ENCODE measurements at regions not wholly inside any gene's neighbourhood (a gene's known extent, or its start where the extent isn't known, plus 50 kb on each side); places are given as distances from the start of the nearest gene placed in this dataset.
A peak's percentile ranks its signal among the peaks of the same experiment; 100 is the strongest.

DNA sequence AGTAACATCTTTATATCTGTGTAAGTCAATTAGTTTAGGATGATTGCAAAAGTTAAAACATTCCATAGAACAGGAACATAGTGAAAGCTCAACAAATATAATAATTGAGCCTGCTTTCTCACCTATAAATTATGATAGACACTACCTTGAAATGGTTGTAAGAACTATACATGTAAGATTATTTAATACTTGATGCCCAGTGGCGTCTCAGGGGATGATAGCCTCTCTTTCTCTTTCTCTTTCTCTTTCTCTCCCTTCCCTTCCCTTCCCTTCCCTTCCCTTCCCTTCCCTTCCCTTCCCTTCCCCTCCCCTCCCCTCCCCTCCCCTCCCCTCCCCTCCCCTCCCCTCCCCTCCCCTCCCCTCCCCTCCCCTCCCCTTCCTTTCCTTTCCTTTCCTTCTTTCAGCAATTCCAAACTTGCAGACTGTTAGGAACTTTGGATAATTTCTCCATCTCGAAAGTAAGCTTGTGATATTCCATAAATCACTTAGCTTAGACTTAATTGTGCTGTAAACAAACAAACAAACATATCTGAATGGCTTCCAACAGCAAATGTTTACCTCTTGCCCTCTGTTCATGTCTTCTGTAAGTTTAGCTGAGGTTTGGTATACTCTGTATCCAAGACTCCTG, 1102.7 kb downstream of the TSN start:
- Mint-ChIP-seq H3K4me3 (no peak overlapping the region), H3K4me1 (no peaks in the 10 kb centered on the region), H3K36me3 (no peaks in the 10 kb centered on the region), H3K27ac (no peak overlapping the region), H3K27me3 (no peaks in the 10 kb centered on the region), H3K9me3 (peaks cover 4 to 10% (median 5%) of the 10 kb centered on the region in 3 donors)

- Mint-ChIP-seq H3K27me3 (no peaks in the 10 kb centered on the region), H3K4me3 (no peak overlapping the region), H3K27ac (peak overlapping the region in 1 of 3 donors; percentile 59), H3K36me3 (no peaks in the 10 kb centered on the region), H3K4me1 (no peaks in the 10 kb centered on the region), H3K9me3 (peaks cover 0 to 5% (median 5%) of the 10 kb centered on the region in 3 donors)
Observed at GRCh38 chr2:122858813-122859212, 1103.4 kb downstream of the TSN start.

DNA sequence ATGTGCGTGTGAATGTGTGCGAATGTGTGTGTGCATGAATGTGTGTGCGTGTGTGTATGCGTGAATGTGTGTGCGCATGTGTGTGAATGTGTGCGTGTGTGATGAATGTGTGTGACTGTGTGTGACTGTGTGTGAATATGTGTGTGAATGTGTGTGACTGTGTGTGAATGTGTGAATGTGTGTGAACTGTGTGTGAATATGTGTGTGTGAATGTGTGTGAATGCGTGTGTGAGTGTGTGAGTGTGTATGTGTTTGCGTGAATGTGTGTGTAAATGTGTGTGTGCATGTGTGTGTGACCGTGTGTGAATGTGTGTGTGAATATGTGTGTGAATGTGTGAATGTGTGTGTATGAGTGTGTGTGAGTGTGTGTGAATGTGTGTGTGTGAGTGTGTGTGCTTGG, 1103.8 kb downstream of the TSN start:
- Mint-ChIP-seq H3K36me3 (no peaks in the 10 kb centered on the region), H3K9me3 (peaks cover 0 to 9% (median 5%) of the 10 kb centered on the region in 3 donors), H3K27me3 (no peaks in the 10 kb centered on the region), H3K4me1 (no peaks in the 10 kb centered on the region), H3K27ac (peak overlapping the region in 1 of 3 donors; percentile 59), H3K4me3 (peak overlapping the region in 1 of 4 donors; percentile 34)

GRCh38 chr2:122863532-122863931, 1108.1 kb downstream of the TSN start:
- H3K4me1 Mint-ChIP-seq = no peaks in the 10 kb centered on the region
- H3K27me3 Mint-ChIP-seq = no peaks in the 10 kb centered on the region
- H3K9me3 Mint-ChIP-seq = peaks cover 0 to 15% (median 11%) of the 10 kb centered on the region in 3 donors
- no peaks in the 10 kb centered on the region for H3K36me3 Mint-ChIP-seq
- H3K27ac Mint-ChIP-seq = no peak overlapping the region
- H3K4me3 Mint-ChIP-seq = no peak overlapping the region

DNA sequence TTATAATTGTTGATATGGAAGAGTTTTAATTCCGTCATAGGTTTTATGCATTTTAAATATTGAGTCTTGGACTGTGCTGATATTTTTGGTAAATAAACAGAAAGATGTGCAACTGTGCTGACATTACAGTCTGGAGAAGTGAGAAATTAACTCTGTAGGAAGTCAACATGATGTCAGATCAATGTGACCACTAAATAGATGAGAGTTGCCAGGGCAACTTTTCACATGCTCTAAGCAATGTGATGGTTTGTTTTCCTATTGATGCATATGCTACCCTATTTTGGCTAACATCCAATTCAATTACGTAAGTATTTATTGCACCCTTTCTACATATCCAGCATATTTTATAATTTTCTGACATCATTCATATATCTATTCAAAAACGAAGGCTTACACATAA, 1109.3 kb downstream of the TSN start:
- H3K4me3 Mint-ChIP-seq = no peak overlapping the region
- peaks cover 0 to 10% (median 7%) of the 10 kb centered on the region in 3 donors for H3K9me3 Mint-ChIP-seq
- H3K36me3 Mint-ChIP-seq = no peaks in the 10 kb centered on the region
- no peaks in the 10 kb centered on the region for H3K4me1 Mint-ChIP-seq
- H3K27me3 Mint-ChIP-seq = no peaks in the 10 kb centered on the region
- H3K27ac Mint-ChIP-seq = no peak overlapping the region

DNA sequence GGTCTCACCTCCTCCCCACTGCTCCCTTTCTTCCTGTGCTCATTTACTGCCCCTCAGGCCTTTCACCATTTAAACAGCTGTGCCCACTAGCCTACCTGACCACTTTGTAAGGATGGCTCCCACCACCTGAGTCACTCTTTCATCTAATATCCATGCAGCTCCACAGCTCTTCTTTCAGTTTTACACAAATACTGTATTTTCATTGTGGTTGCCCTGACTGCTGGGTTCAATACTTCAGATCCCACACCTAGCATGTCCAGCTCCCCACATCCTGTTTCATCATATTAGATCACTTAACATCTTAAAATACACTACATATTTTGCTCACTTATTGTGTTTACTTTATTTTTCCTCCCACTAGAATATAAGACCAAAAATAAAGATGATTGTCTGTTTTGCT, 1110.6 kb downstream of the TSN start:
- Mint-ChIP-seq H3K36me3 (no peaks in the 10 kb centered on the region), H3K27me3 (no peaks in the 10 kb centered on the region), H3K4me3 (no peak overlapping the region), H3K9me3 (peaks cover 0 to 10% (median 6%) of the 10 kb centered on the region in 3 donors), H3K4me1 (no peaks in the 10 kb centered on the region), H3K27ac (no peak overlapping the region)

DNA sequence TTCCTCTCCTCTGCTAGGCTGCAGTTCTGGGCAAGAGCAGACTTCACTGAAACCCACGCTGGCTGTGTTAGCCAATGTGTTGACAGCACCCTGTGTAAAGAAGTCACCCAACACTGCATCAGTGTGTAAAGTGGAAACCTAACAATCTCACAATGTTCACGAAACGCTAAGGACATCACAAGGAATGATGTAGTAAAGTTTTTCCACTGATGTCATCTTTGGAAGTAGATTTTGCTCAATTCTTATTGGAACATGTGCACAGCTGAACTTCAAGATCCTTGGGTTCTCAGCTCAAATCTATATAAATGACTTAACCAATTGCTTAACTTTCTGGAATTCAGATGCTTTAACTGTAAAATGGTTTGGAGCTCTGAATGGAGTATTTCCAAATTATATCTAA, 1112.5 kb downstream of the TSN start:
- no peaks in the 10 kb centered on the region for H3K27me3 Mint-ChIP-seq
- H3K36me3 Mint-ChIP-seq = no peaks in the 10 kb centered on the region
- H3K27ac Mint-ChIP-seq = no peak overlapping the region
- no peak overlapping the region for H3K4me3 Mint-ChIP-seq
- peaks cover 0 to 10% (median 6%) of the 10 kb centered on the region in 3 donors for H3K9me3 Mint-ChIP-seq
- H3K4me1 Mint-ChIP-seq = no peaks in the 10 kb centered on the region

GRCh38 chr2:122868646-122869275, 1113.3 kb downstream of the TSN start:
- H3K9me3 Mint-ChIP-seq = peaks cover 0 to 10% (median 6%) of the 10 kb centered on the region in 3 donors
- no peak overlapping the region for H3K27ac Mint-ChIP-seq
- H3K4me3 Mint-ChIP-seq = no peak overlapping the region
- no peaks in the 10 kb centered on the region for H3K36me3 Mint-ChIP-seq
- no peaks in the 10 kb centered on the region for H3K4me1 Mint-ChIP-seq
- H3K27me3 Mint-ChIP-seq = no peaks in the 10 kb centered on the region

GRCh38 chr2:122873951-122874350, 1118.5 kb downstream of the TSN start:
- no peaks in the 10 kb centered on the region for H3K27me3 Mint-ChIP-seq
- no peak overlapping the region for H3K27ac Mint-ChIP-seq
- no peak overlapping the region for H3K4me3 Mint-ChIP-seq
- H3K4me1 Mint-ChIP-seq = no peaks in the 10 kb centered on the region
- H3K9me3 Mint-ChIP-seq = peaks cover 0 to 3% (median 1%) of the 10 kb centered on the region in 3 donors
- no peaks in the 10 kb centered on the region for H3K36me3 Mint-ChIP-seq

- Mint-ChIP-seq H3K27me3 (no peaks in the 10 kb centered on the region), H3K36me3 (no peaks in the 10 kb centered on the region), H3K4me3 (no peak overlapping the region), H3K27ac (no peak overlapping the region), H3K4me1 (no peaks in the 10 kb centered on the region), H3K9me3 (peaks cover 0 to 3% (median 1%) of the 10 kb centered on the region in 3 donors)
Observed at GRCh38 chr2:122875091-122875865, 1119.8 kb downstream of the TSN start.

DNA sequence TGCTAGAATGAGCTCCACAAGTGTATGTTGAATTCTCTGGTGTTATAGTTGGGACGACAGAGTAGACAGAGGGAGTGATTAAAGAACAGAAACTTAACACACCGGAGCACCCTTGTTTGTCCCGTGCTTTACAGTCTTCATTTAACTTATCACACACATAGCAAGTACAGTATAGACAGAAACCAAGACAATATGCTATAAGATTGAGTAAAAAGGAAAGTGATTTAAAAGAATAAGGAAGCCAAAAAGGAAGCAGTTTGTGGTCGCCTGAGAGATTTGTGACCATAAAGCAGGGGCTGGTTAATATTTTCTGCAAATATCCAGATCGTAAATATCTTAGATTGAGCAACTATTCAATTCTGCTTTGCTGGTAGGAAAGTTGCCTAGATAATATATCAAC, 1128.4 kb downstream of the TSN start:
- Mint-ChIP-seq H3K9me3 (peaks cover 0 to 3% (median 2%) of the 10 kb centered on the region in 3 donors), H3K27ac (no peak overlapping the region), H3K4me1 (no peaks in the 10 kb centered on the region), H3K36me3 (no peaks in the 10 kb centered on the region), H3K4me3 (no peak overlapping the region), H3K27me3 (no peaks in the 10 kb centered on the region)

DNA sequence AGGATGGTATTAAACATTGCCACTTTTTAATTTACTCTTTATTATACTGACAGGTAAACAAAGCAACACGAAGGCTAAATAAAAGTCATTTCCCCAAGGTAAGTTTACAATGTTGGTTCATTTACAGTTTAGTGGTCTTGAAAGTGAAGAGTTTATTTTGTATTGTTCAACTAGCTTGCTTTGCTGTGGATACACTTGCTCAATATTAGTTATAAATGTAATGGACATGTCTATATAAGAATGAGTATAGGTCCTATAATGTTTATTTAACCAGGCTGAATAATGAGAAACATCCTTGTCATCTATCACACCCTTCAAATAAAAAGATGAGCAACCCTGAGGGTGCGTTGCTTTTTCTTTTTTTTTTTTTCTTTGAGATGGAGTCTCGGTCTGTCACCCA, 1129.4 kb downstream of the TSN start:
- Mint-ChIP-seq H3K27ac (no peak overlapping the region), H3K36me3 (no peaks in the 10 kb centered on the region), H3K4me3 (no peak overlapping the region), H3K4me1 (no peaks in the 10 kb centered on the region), H3K27me3 (no peaks in the 10 kb centered on the region), H3K9me3 (peaks cover 0 to 3% (median 2%) of the 10 kb centered on the region in 3 donors)

- Mint-ChIP-seq H3K27me3 (no peaks in the 10 kb centered on the region), H3K4me1 (no peaks in the 10 kb centered on the region), H3K9me3 (peaks cover 0 to 5% (median 2%) of the 10 kb centered on the region in 3 donors), H3K27ac (no peak overlapping the region), H3K4me3 (no peak overlapping the region), H3K36me3 (no peaks in the 10 kb centered on the region)
Observed at GRCh38 chr2:122885436-122885835, 1130.0 kb downstream of the TSN start.

- no peaks in the 10 kb centered on the region for H3K27me3 Mint-ChIP-seq
- no peaks in the 10 kb centered on the region for H3K36me3 Mint-ChIP-seq
- H3K9me3 Mint-ChIP-seq = peaks cover 2 to 7% (median 3%) of the 10 kb centered on the region in 3 donors
- no peak overlapping the region for H3K27ac Mint-ChIP-seq
- no peak overlapping the region for H3K4me3 Mint-ChIP-seq
- no peaks in the 10 kb centered on the region for H3K4me1 Mint-ChIP-seq
Observed at GRCh38 chr2:122886479-122887145, 1131.2 kb downstream of the TSN start.

- Mint-ChIP-seq H3K27ac (no peak overlapping the region), H3K36me3 (no peaks in the 10 kb centered on the region), H3K4me1 (no peaks in the 10 kb centered on the region), H3K27me3 (no peaks in the 10 kb centered on the region), H3K9me3 (peaks cover 0 to 14% (median 9%) of the 10 kb centered on the region in 3 donors), H3K4me3 (no peak overlapping the region)
Observed at GRCh38 chr2:122899614-122900013, 1125.5 kb upstream of the CNTNAP5 start.
